ENCODE measurements at regions not wholly inside any gene's neighbourhood (a gene's known extent, or its start where the extent isn't known, plus 50 kb on each side); places are given as distances from the start of the nearest gene placed in this dataset.

- TF ChIP-seq CTCF (IDR thresholded peaks at IDR 0.05; ENCODE audit: extremely low read depth in 1 of 2, insufficient read depth in 1 of 2, low read depth in 1 of 2, low read length in 2 of 2) (no peak), POLR2A (IDR thresholded peaks at IDR 0.05; ENCODE audit: low read depth, low read length) (no peak), MAX (IDR thresholded peaks at IDR 0.05; ENCODE audit: insufficient read depth, insufficient read length) (no peak), POLR2AphosphoS5 (IDR thresholded peaks at IDR 0.05; ENCODE audit: insufficient read depth, low read depth, low read length) (no peak), EZH2 (IDR thresholded peaks at IDR 0.05; ENCODE audit: borderline replicate concordance, low read depth, low read length, severe bottlenecking) (no peak), MYC (IDR thresholded peaks at IDR 0.05; ENCODE audit: low read depth, low read length) (no peak), GATA2 (IDR thresholded peaks at IDR 0.05; ENCODE audit: insufficient read depth, insufficient read length, low read depth, low read length) (no peak), FOS (IDR thresholded peaks at IDR 0.05; ENCODE audit: borderline replicate concordance, insufficient read depth, low read length) (no peak), JUN (IDR thresholded peaks at IDR 0.05; ENCODE audit: borderline replicate concordance, insufficient read depth, insufficient read length, low read depth) (no peak)
Observed at GRCh38 chr2:11936761-11937160, 190.3 kb downstream of the LPIN1 start.

Data from endothelial cell of umbilical vein (primary cell).